GM21619 (cell line): ENCODE measurements at regions not wholly inside any gene's neighbourhood (a gene's known extent, or its start where the extent isn't known, plus 50 kb on each side); places are given as distances from the start of the nearest gene placed in this dataset.

Experiments used
- ATAC-seq: cut with Tn5 transposase; IDR thresholded peaks from one replicate; pipeline ENCODE4 v1.9.1; 2021; ENCODE audit not compliant: unreplicated experiment

DNA sequence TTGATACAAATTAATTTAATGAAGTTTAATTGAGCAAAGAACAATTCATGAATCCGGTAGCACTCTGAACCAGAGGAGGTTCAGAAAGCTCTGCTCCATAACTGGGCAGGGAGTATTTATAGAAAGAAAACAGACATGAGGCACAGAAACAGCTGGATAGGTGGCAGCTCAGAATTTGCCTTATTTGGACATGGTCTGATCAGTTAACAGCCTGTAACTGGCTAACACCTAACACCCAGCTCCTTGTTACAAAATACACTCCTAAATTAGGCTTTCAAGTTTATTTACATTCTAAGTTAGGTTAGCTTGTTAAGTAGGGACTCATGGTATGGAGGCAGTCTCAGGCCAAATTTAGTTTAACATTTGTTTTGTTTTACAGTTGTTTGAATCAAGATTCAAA, 67.8 kb upstream of the TMCC3 start:
- no peak for ATAC-seq

DNA sequence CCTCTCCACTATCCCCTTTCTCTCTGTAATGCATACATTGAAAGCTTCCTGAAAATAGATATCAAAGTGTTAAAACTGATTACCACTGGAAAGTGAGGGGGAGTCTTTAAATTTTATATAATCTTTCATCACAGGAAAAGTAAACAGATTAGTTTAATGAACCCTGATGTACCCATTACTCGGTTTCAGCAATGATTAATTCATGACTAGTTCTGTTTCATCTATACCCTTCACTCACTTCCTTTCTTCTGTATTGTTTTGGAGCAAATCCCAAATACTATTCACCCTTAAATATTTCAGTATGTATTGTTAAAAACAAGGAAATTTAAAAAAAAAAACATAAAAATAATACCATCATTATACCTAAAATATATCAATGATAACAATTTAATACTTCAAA, 67.3 kb upstream of the TMCC3 start:
- no peak for ATAC-seq

DNA sequence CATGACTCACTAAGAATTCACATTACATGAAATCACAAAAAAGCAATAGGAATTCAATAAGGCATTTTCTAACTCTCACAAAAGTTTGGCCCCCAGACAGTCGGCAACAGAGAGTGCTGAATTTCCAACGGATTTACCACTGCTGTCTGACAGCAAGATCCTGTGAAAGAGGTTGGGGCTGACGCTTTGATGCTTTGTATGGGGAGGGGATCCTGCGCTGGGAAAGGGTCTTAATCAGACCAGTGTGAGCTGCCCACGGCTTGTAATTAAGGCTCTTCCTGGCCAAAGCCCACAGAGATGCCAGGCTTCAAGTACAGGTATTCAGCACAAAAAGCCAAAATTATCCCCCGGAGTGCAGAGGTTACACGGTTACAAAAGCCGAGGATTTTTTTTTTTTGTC, 66.8 kb upstream of the TMCC3 start:
- ATAC-seq, result no peak

DNA sequence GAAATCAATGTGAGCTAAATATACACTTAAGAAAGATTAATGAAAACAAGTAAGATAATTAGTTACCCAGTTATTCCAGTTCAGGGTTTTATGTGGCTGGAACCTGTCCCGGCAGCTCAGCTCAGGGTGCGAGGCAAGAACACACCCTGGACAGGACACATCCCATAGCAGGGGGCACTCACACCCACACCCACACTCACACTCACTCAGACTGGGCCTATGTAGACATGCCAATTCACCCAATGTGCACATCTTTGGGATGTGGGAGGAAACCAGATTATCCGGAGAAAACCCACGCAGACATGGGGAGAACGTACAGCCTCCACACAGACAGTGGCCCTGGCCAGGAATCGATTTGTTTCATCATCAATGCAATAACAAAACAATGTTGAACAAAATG, 66.0 kb upstream of the TMCC3 start:
- no peak for ATAC-seq

DNA sequence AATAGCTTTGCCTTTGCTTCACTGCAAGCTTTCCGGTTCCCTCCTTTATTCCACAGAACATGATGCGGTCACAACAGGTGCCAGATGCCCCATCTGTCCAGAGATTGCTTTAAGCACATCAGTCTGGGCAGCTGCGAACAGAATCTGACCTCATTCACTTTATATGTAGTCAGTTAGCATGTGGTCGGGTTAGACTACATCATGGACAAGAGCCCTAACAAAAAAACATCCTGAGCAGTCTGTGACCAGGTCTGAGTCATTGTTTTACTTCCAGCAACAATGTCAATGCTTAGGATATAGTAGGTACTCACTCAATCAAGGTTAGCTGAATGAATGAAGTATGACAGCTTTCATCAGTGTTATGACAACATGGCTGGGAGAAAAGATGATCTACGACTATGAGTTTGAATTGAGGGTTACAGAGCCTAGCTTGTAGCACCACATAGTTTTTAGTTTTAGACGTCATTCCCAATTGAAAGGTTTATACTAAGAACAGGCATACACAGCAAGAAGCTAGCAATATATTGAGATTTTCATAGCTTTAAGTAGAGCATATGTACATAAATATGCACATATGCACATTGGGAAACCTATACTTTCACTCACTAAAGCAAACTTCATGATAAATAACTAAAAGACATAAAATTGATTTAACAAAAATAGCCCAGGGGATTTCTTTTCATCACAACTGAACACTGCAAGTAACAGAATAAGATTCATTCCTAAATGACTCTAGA, 64.2 kb upstream of the TMCC3 start:
- ATAC-seq, result no peak

DNA sequence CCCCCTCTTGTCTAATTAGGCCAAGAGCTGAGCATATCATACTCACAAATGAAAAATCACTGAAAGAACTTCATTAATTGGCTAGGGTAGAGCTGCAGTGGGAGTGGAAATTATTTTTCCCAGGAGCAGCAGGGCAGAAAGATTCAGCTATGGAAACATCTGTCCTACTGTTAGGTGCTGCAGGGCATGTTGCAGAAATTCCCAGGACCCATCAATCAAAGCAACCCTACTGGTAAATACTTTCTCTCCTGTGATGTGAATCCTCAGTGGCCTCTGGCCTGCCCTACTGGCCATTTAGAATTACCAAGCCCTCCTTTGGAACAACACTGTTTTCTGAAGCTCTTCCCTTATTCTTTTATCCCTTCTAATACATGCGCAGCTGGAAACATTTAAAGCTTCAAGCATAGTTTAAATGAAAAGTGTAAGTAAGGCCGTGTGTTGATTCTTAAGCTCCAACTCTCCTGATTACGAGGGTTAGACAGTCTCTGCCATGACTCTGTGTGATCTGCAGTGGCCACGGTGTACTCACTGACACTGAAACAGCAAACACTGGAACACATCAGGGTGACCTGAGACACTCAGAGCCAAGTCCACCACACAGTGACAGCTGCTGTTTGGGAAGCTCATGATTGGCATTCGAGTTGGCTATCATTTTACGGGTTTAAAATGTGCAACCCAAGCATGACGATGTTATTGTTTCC, 62.6 kb upstream of the TMCC3 start:
- no peak for ATAC-seq

DNA sequence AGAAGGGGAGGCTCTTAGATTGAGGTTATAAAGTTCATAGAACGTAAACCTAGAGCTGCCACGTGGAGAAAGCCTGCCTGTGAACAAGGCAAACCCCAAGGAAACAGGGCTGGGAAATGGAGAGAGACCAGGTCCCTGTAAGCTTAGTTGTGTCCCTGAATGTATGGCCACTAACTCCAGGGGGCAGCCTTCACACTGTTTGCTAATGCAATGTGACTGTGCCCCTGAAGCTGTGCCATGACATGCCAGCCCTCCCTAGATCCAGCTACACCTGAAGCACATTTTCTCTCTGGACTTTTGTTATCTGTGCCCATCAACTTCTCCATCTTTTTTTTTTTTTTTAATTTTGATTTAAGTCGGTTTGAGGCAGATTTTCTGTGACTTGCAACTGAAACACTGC, 60.6 kb upstream of the TMCC3 start:
- no peak for ATAC-seq

DNA sequence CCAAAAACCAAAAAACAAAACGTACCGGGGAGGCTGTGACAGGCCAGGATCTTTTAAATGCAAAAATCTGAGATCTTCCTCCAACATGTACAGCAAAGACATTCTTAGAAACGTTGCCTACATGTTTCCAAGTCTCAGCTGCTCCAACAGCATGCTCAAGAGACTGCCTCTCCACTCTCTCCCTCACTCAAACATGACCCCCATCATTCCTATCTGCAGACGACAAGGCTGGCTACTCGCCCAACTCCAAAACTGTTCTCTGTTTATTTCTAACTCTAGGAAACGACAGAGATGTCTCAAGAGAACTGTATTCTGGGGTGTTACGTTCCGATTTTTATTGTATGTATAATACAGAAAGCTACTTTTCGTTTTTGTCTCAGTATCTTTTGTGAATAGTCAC, 57.5 kb upstream of the TMCC3 start:
- no peak for ATAC-seq

DNA sequence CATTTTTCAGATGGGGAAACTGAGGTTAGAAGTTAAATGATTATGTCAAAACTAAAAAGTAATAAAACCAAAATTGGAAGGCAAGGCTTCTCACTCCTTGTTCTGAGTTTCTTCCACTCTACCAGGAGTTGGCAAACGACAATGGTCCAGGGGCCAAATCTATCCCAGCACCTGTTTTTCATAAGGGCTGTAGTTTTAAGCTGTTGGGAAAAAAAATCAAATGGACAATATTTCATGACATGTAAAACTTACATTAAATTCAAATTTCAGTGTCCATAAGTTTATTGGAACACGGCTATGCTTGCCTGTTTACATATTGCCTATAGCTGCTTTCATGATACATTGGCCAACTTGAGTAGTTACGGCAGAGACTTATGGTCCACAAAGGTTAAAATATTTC, 56.7 kb upstream of the TMCC3 start:
- ATAC-seq, result no peak

DNA sequence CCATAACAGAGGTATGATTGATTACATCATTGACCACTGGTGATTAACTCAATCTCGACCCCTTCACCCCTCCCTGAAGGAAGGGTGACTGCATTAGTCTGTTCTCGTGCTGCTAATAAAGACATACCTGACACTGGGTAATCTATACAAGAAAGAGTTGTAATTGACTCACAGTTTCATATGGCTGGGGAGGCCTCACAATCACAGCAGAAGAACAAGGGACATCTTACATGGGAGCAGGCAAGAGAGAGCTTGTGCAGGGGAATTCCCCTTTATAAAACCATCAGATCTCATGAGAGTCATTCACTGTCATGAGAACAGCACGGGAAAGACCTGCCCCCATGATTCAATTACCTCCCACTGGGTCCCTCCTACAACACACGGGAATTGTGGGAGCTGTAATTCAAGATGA, 55.9 kb upstream of the TMCC3 start:
- ATAC-seq, result peak; percentile 90

DNA sequence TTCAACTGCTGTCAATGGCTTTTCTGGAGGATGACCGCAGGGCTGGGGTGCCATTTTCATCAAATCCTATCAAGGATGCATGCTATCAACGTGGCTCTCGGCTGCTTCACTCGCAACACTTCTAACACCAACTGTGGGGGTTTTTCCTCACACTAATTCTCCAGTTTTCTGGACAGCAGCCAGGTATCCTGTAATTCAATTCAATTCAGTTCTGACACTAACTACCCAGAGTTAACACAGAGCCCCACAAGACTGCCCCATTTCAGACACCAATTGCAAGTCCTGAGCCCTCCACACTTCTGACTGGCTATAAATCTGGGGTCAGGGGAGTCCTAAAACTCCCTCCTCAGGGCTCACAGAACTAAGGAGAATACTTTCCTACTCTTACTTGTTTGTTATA, 55.3 kb upstream of the TMCC3 start:
- no peak for ATAC-seq

DNA sequence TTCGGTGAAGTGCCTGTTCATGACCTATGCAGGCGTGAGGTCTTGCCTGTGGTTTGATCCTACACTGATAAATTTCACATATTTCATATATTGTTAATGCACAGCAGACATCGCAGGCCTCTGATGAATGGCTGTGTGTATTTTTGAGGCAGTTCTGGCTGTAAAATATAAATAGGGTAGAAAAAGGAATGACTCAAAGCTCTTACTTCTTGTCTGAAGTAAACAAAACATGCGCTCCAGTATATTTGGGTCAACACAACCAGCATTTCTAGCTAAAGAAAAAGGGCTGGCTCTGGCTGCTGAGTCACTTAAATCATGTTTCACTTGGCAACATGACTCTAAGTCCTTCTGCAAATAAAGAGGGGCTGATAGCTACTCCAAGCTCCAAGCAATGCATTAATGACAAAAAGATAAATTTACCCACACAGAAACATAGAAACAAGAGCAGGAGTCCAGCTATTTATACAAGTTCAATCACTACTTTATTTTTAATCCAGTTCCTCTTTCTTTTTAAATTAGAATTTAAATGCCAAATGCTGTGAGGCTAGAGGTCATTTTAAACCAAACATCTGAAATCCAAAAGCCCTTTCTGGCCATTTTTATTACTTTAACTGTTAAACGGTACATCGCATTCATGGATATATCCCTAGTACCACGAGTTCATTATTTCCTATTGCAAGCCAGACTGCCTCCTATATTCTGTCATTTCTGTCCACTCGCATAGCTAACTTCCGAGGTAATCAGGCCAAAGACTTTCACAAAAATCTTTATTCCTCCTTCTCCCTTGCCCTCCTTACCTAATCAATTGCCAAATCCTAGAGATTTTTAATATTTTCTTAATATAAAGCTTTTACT, 54.3 kb upstream of the TMCC3 start:
- ATAC-seq, result no peak

DNA sequence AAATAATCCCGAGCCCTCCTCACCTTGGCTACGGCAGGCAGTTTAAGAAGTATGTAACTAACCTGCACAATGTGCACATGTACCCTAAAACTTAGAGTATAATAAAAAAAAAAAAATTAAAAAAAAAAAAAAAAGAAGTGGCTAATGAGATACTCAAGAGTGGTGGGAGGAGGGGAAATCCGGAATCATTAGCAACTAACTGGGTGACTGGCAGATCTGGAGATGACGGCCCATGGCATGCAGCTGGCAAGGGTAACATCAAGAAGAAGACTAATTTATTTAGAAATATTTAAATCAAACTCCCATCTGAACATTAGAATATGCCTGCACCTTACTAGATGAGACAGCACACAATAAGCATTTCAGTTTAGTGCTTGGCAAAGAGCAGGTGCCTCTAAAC, 52.3 kb upstream of the TMCC3 start:
- ATAC-seq, result no peak

DNA sequence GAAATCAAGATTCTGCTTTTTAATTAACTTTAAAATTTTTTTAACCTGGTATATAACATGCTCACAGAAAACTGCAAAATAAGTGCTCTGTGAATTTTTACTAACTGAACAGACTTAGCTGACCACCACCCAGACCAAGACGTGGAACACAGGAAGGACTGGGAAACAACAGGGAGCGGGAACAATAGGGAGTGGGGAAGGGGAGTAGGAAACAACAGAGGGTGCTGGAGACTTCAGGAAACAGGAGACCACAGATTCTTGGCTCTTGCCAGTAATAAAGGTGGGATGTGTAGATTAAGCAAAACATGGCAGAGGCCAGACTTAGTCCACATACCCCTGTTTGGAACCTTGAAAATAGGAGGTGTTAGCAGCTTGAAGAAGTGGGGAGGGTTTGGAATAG, 51.4 kb upstream of the TMCC3 start:
- ATAC-seq, result no peak

DNA sequence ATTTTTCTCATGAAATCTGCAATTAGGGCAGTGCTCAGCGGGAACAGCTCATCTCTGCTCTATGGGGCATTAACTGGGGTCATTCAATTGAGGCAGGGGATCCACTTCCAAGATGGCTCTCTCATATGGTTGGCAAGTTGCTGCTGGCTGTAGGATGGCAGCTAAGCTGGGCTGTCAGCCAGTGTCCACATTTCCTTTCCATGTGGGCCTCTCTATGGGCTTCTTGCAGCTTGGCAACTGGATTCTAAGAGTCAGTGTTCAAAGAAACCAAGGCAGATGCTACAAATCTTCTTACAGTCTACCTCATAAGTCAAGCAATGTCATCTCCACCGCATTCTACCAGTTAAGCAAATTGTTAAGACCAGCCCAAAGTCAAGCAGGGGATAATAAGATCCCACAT, 50.3 kb upstream of the TMCC3 start:
- no peak for ATAC-seq
